ENCODE measurements at regions not wholly inside any gene's neighbourhood (a gene's known extent, or its start where the extent isn't known, plus 50 kb on each side); places are given as distances from the start of the nearest gene placed in this dataset.

GRCh38 chr7:68449099-68449498 lies 1149.2 kb upstream of the AUTS2 start:
- Histone ChIP-seq H3K4me3 (no peak overlapping the region), H3K27me3 (no peaks in the 10 kb centered on the region), H3K36me3 (no peaks in the 10 kb centered on the region), H3K9me3 (no peaks in the 10 kb centered on the region), H3K4me1 (no peaks in the 10 kb centered on the region), H3K27ac (no peak overlapping the region)
- intact Hi-C loops (cut with DNase I): no loop called here
- no peak for DNase-seq
- WGBS, 4 donors: 88 to 97% (median 93%) methylated on average over 1 to 2 of the region's 2 CpGs
- TF ChIP-seq POLR2A (IDR thresholded peaks at IDR 0.05) (no peak), CTCF (IDR thresholded peaks at IDR 0.05) (no peak)
- no peak for ATAC-seq

- no peak for DNase-seq
- no peak overlapping the region for H3K4me3 ChIP-seq
- H3K9me3 ChIP-seq: no peaks in the 10 kb centered on the region
- WGBS, 4 donors: 76 to 84% (median 81%) methylated on average over 5 of the region's 5 CpGs
- intact Hi-C loops (cut with DNase I): no loop called here
- TF ChIP-seq POLR2A (IDR thresholded peaks at IDR 0.05): no peak
- TF ChIP-seq CTCF (IDR thresholded peaks at IDR 0.05): no peak
- H3K4me1 ChIP-seq: no peaks in the 10 kb centered on the region
- ATAC-seq: no peak
- H3K27ac ChIP-seq: no peak overlapping the region
- H3K27me3 ChIP-seq: no peaks in the 10 kb centered on the region
- no peaks in the 10 kb centered on the region for H3K36me3 ChIP-seq
Observed at GRCh38 chr7:68449816-68450215, 1148.5 kb upstream of the AUTS2 start.

- H3K36me3 ChIP-seq: no peaks in the 10 kb centered on the region
- ATAC-seq: no peak
- TF ChIP-seq POLR2A (IDR thresholded peaks at IDR 0.05): no peak
- no peak for TF ChIP-seq CTCF (IDR thresholded peaks at IDR 0.05)
- no peaks in the 10 kb centered on the region for H3K4me1 ChIP-seq
- peaks cover 0 to 4% (median 0%) of the 10 kb centered on the region in 9 donors for H3K27me3 ChIP-seq
- no peak overlapping the region for H3K27ac ChIP-seq
- no peak overlapping the region for H3K4me3 ChIP-seq
- 48 to 73% (median 62%) methylated on average over 5 of the region's 5 CpGs for WGBS, 4 donors
- peaks cover 0 to 6% (median 0%) of the 10 kb centered on the region in 12 donors for H3K9me3 ChIP-seq
- DNase-seq: no peak
- intact Hi-C loops (cut with DNase I): no loop called here
Observed at GRCh38 chr7:68454931-68455330, 1143.3 kb upstream of the AUTS2 start.

GRCh38 chr7:68456469-68456868 lies 1141.8 kb upstream of the AUTS2 start:
- H3K27ac ChIP-seq: no peak overlapping the region
- DNase-seq (no peak), ATAC-seq (no peak)
- H3K36me3 ChIP-seq: no peaks in the 10 kb centered on the region
- H3K4me1 ChIP-seq: no peaks in the 10 kb centered on the region
- H3K9me3 ChIP-seq: peaks cover 0 to 6% (median 0%) of the 10 kb centered on the region in 12 donors
- no peak overlapping the region for H3K4me3 ChIP-seq
- intact Hi-C loops (cut with DNase I): no loop called here
- peaks cover 0 to 4% (median 0%) of the 10 kb centered on the region in 9 donors for H3K27me3 ChIP-seq
- TF ChIP-seq CTCF (IDR thresholded peaks at IDR 0.05) (no peak), POLR2A (IDR thresholded peaks at IDR 0.05) (no peak)
